Activated CD4-positive, alpha-beta T cell treated with anti-CD3 and anti-CD28 coated beads, Interleukin-2, Interleukin-4, amounts not matched to agents 100 ng/mL and 50 ng/mL, durations not matched to agents 16 hours and 8 hours (primary cell): ENCODE measurements at regions not wholly inside any gene's neighbourhood (a gene's known extent, or its start where the extent isn't known, plus 50 kb on each side); places are given as distances from the start of the nearest gene placed in this dataset.
"Not testable (repeated sequence)": the region's sequence is repeated elsewhere in the genome, so short reads cannot be mapped to it uniquely, and the experiment has no call there.

ENCODE experiments used
- DNase-seq: peaks from one replicate; pipeline ENCODE4 v3.0.0-alpha.2; 2020; ENCODE audit warnings: low spot score

- no peak for DNase-seq
Observed at GRCh38 chr9:30995956-30996738, 1388.3 kb upstream of the ACO1 start.

- no peak for DNase-seq
Observed at GRCh38 chr9:30996761-30997160, 1387.7 kb upstream of the ACO1 start.

- no peak for DNase-seq
Observed at GRCh38 chr9:30997291-30997690, 1387.2 kb upstream of the ACO1 start.

GRCh38 chr9:31005086-31005665 lies 1379.3 kb upstream of the ACO1 start:
- no peak for DNase-seq

- DNase-seq, result no peak
Observed at GRCh38 chr9:31013371-31013770, 1371.1 kb upstream of the ACO1 start.

GRCh38 chr9:31023847-31024246 lies 1360.6 kb upstream of the ACO1 start:
- DNase-seq, result no peak

- DNase-seq, result no peak
Observed at GRCh38 chr9:31027678-31028077, 1356.8 kb upstream of the ACO1 start.

- DNase-seq, result no peak
Observed at GRCh38 chr9:31028137-31028536, 1356.3 kb upstream of the ACO1 start.

GRCh38 chr9:31030741-31031202 lies 1353.7 kb upstream of the ACO1 start:
- no peak for DNase-seq

GRCh38 chr9:31032206-31032605 lies 1352.2 kb upstream of the ACO1 start:
- no peak for DNase-seq

- no peak for DNase-seq
Observed at GRCh38 chr9:31034311-31034710, 1350.1 kb upstream of the ACO1 start.

GRCh38 chr9:31040564-31040963 lies 1343.9 kb upstream of the ACO1 start:
- DNase-seq, result no peak

GRCh38 chr9:31045810-31046209 lies 1338.6 kb upstream of the ACO1 start:
- DNase-seq, result no peak

GRCh38 chr9:31061592-31061991 lies 1322.9 kb upstream of the ACO1 start:
- not testable (repeated sequence) for DNase-seq

- DNase-seq, result no peak
Observed at GRCh38 chr9:31065691-31066090, 1318.8 kb upstream of the ACO1 start.

- no peak for DNase-seq
Observed at GRCh38 chr9:31067418-31067817, 1317.0 kb upstream of the ACO1 start.

GRCh38 chr9:31071606-31072286 lies 1312.7 kb upstream of the ACO1 start:
- DNase-seq, result no peak

GRCh38 chr9:31078175-31078574 lies 1306.3 kb upstream of the ACO1 start:
- no peak for DNase-seq

GRCh38 chr9:31084350-31084749 lies 1300.1 kb upstream of the ACO1 start:
- DNase-seq, result no peak

- no peak for DNase-seq
Observed at GRCh38 chr9:31089549-31090221, 1294.8 kb upstream of the ACO1 start.

GRCh38 chr9:31100311-31100710 lies 1284.1 kb upstream of the ACO1 start:
- no peak for DNase-seq

GRCh38 chr9:31103836-31104235 lies 1280.6 kb upstream of the ACO1 start:
- DNase-seq, result no peak

- no peak for DNase-seq
Observed at GRCh38 chr9:31104249-31104648, 1280.2 kb upstream of the ACO1 start.
